Endothelial cell of umbilical vein (primary cell): ENCODE measurements at regions not wholly inside any gene's neighbourhood (a gene's known extent, or its start where the extent isn't known, plus 50 kb on each side); places are given as distances from the start of the nearest gene placed in this dataset.

Experiments
- BruUV-seq: library from RNA; stranded (reverse); fragments of 400-500 nt; replicated peaks from 2 replicates; lab custom pipeline; 2021; lab: Mats Ljungman, UMichigan
- CTCF ChIA-PET: fragments of 300-600, 350-600 bp; sonication (Branson Sonifier 250); formaldehyde crosslinking; loops from one replicate; lab custom pipeline; 2021; ENCODE audit warnings: antibody characterized with exemption, inconsistent platforms; lab: Charles Lee
- POLR2A ChIA-PET: fragments of 300-600, 350-600 bp; sonication (Branson Sonifier 250); formaldehyde crosslinking; loops from one replicate; lab custom pipeline; 2021; ENCODE audit warnings: antibody characterized with exemption, inconsistent platforms; lab: Charles Lee
- DNase-seq: peaks from one replicate; pipeline ENCODE4 v3.0.0-alpha.2; 2011; ENCODE audit warnings: low read depth, low spot score
- FAIRE-seq: peaks from 2 replicates; lab custom pipeline; 2011; peaks lifted over from hg19 to GRCh38; lab: Jason Lieb, UNC
- H2AFZ ChIP-seq: 2 replicates; pipeline ENCODE4 v1.6.0; 2012; ENCODE audit warnings: low read depth, low read length, control low read depth, inconsistent platforms
- H3K27ac ChIP-seq: 2 replicates; pipeline ENCODE4 v1.5.1; 2011; ENCODE audit warnings: low read depth, mild to moderate bottlenecking, control low read depth, low read length, moderate library complexity; ENCODE audit not compliant: insufficient read depth
- H3K27me3 ChIP-seq, 2 experiments: 2 replicates each; pipeline versions ENCODE4 v1.6.0 to v1.6.1; 2011; ENCODE audit warnings: low read length in 2 of 2, mixed read lengths in 1 of 2; ENCODE audit not compliant: control insufficient read depth in 2 of 2, insufficient read depth in 2 of 2
- H3K36me3 ChIP-seq, 2 experiments: 2 replicates in 1 of 2; 3 replicates in 1 of 2; pipeline ENCODE4 v1.5.1; 2011; ENCODE audit warnings: low read length in 2 of 2, mild to moderate bottlenecking in 1 of 2, moderate library complexity in 1 of 2; ENCODE audit not compliant: control insufficient read depth in 2 of 2, insufficient read depth in 2 of 2; ENCODE audit errors: extremely low read depth in 1 of 2
- H3K4me1 ChIP-seq: 3 replicates; pipeline ENCODE4 v1.5.1; 2011; ENCODE audit warnings: mild to moderate bottlenecking, low read length; ENCODE audit not compliant: control insufficient read depth, insufficient read depth; ENCODE audit errors: extremely low read depth
- H3K4me2 ChIP-seq: 2 replicates; pipeline ENCODE4 v1.6.1; 2011; ENCODE audit warnings: low read length, control low read depth, mixed read lengths; ENCODE audit not compliant: insufficient read depth
- H3K4me3 ChIP-seq, 3 experiments: fragments of 200-600 bp in 1 of 3; sonication (generic), shearing (Covaris generic) in 1 of 3; replicated peaks in 1 of 3; 2 replicates each; pipeline ENCODE4 v1.5.1; 2011 to 2016; ENCODE audit warnings: control low read depth in 3 of 3, low read length in 3 of 3, mild to moderate bottlenecking in 2 of 3, inconsistent platforms in 1 of 3, low read depth in 1 of 3, moderate library complexity in 1 of 3; ENCODE audit not compliant: insufficient read depth in 1 of 3
- H3K79me2 ChIP-seq: 2 replicates; pipeline ENCODE4 v1.6.0; 2012; ENCODE audit warnings: low read length, inconsistent platforms; ENCODE audit not compliant: control insufficient read depth, insufficient read depth
- H3K9ac ChIP-seq: replicated peaks from 2 replicates; pipeline ENCODE3; 2011; ENCODE audit warnings: low read length, control low read depth; ENCODE audit not compliant: insufficient read depth; ENCODE audit errors: extremely low read depth
- H3K9me1 ChIP-seq: replicated peaks from 3 replicates; pipeline ENCODE4 v1.6.0; 2011; ENCODE audit warnings: mild to moderate bottlenecking, low read length; ENCODE audit not compliant: control insufficient read depth, insufficient read depth; ENCODE audit errors: extremely low read depth
- H3K9me3 ChIP-seq: replicated peaks from 2 replicates; pipeline ENCODE4 v1.5.1; 2012; ENCODE audit warnings: low read length, inconsistent platforms; ENCODE audit not compliant: control insufficient read depth, insufficient read depth
- H4K20me1 ChIP-seq: replicated peaks from 2 replicates; pipeline ENCODE3; 2011; ENCODE audit warnings: mild to moderate bottlenecking, low read length; ENCODE audit not compliant: control insufficient read depth, insufficient read depth; ENCODE audit errors: extremely low read depth
- CTCF ChIP-seq, 2 donors: IDR thresholded peaks; 1 replicate in 1 of 2; 2 replicates in 1 of 2; pipeline ENCODE4 v1.5.1; 2011; ENCODE audit warnings: low read length in 2 of 2, mild to moderate bottlenecking in 2 of 2, moderate library complexity in 2 of 2, control low read depth in 1 of 2, inconsistent platforms in 1 of 2, low read depth in 1 of 2; ENCODE audit not compliant: insufficient read depth in 1 of 2; ENCODE audit errors: extremely low read depth in 1 of 2
- EZH2 ChIP-seq: IDR thresholded peaks from 2 replicates; pipeline ENCODE4 v1.6.1; 2012; ENCODE audit warnings: borderline replicate concordance, low read depth, mild to moderate bottlenecking, moderate library complexity, low read length, inconsistent platforms; ENCODE audit not compliant: severe bottlenecking
- FOS ChIP-seq: IDR thresholded peaks from 2 replicates; pipeline ENCODE4 v1.6.1; 2011; ENCODE audit warnings: mild to moderate bottlenecking, low read length, moderate library complexity, borderline replicate concordance; ENCODE audit not compliant: insufficient read depth
- GATA2 ChIP-seq: IDR thresholded peaks from 2 replicates; pipeline ENCODE4 v1.7.0; 2011; ENCODE audit warnings: low read depth, mild to moderate bottlenecking, moderate library complexity, mixed read lengths, low read length; ENCODE audit not compliant: insufficient read length, insufficient read depth
- JUN ChIP-seq: IDR thresholded peaks from 2 replicates; pipeline ENCODE4 v1.6.1; 2011; ENCODE audit warnings: borderline replicate concordance, low read depth; ENCODE audit not compliant: insufficient read length, insufficient read depth
- MAX ChIP-seq: IDR thresholded peaks from 2 replicates; pipeline ENCODE4 v1.6.1; 2011; ENCODE audit not compliant: insufficient read depth, insufficient read length
- MYC ChIP-seq: IDR thresholded peaks from one replicate; pipeline ENCODE4 v1.6.1; 2011; ENCODE audit warnings: mild to moderate bottlenecking, low read depth, low read length
- POLR2A ChIP-seq: IDR thresholded peaks from 2 replicates; pipeline ENCODE4 v1.6.1; 2012; ENCODE audit warnings: low read depth, mild to moderate bottlenecking, control low read depth, low read length
- POLR2AphosphoS5 ChIP-seq: IDR thresholded peaks from 2 replicates; pipeline ENCODE4 v1.6.1; 2012; ENCODE audit warnings: low read depth, mild to moderate bottlenecking, control low read depth, low read length, moderate library complexity; ENCODE audit not compliant: insufficient read depth
- dilution Hi-C: fragments of 300-500 bp; cut with MboI; formaldehyde crosslinking; loops from one replicate; pipeline ENCODE4 v1.15.0; 2019; ENCODE audit warnings: low sequenced_read_pairs; ENCODE audit not compliant: extremely low pct_ligation_motif_present
- intact Hi-C: fragments of 100-400 bp; cut with micrococcal nuclease; formaldehyde crosslinking; loops from one replicate; pipeline ENCODE4 v1.10.0; 2022

GRCh38 chr7:17624379-17624778, 315.9 kb downstream of the SNX13 start:
- no peaks in the 10 kb centered on the region for H3K36me3 ChIP-seq
- no peaks in the 10 kb centered on the region for H3K9me3 ChIP-seq
- no peaks in the 10 kb centered on the region for H3K4me1 ChIP-seq
- dilution Hi-C loops (no loop called here), intact Hi-C loops (no loop called here)
- H3K4me2 ChIP-seq = no peak overlapping the region
- no peaks in the 10 kb centered on the region for H3K9me1 ChIP-seq
- no peaks in the 10 kb centered on the region for H3K27me3 ChIP-seq
- ChIA-PET CTCF (interaction anchor here (0.6 to 1.6 kb wide), 4 partner anchors 9 to 18 kb away, joined by 3 to 4 read pairs (median 4); no protein-coding TSS in a partner anchor), POLR2A (no interaction called here)
- no peak overlapping the region for H3K4me3 ChIP-seq
- TF ChIP-seq MYC = no peak
- TF ChIP-seq EZH2 = no peak
- no peak for TF ChIP-seq CTCF (IDR thresholded peaks at IDR 0.05; ENCODE audit: extremely low read depth in 1 of 2, insufficient read depth in 1 of 2, low read depth in 1 of 2, low read length in 2 of 2)
- TF ChIP-seq POLR2AphosphoS5 = no peak
- no peak for TF ChIP-seq GATA2
- no peak for TF ChIP-seq POLR2A
- no peak for TF ChIP-seq FOS
- TF ChIP-seq MAX = no peak
- TF ChIP-seq JUN = no peak
- BruUV-seq = no TSS peak
- H3K9ac ChIP-seq = no peak overlapping the region
- H4K20me1 ChIP-seq = no peaks in the 10 kb centered on the region
- no peaks in the 10 kb centered on the region for H3K79me2 ChIP-seq
- DNase-seq (no peak), FAIRE-seq (no peak)
- no peak overlapping the region for H3K27ac ChIP-seq
- H2AFZ ChIP-seq = no peak overlapping the region
